ENCODE measurements at regions not wholly inside any gene's neighbourhood (a gene's known extent, or its start where the extent isn't known, plus 50 kb on each side); places are given as distances from the start of the nearest gene placed in this dataset.

DNA sequence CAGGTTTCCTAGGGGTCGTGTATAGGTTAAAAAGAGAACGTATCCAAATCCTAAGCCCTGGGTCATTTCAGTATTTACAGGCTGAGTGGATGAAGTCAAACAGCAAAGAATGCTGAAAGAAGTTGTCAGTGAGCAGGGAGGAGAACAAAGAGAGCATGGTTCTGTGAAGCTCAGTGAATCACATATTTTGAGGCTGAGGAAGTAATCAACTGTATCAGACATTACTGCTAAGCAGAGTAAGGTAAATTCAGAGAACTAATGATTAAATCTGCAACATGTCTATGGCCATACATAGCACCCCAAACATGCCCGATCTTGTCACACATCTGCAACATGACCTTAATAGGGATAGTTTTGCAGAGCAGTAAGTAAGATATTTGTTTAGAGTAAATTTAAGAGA, 1130.3 kb downstream of the RAPGEF2 start:
- no peak for TF ChIP-seq RAD21 (IDR thresholded peaks at IDR 0.05 in 1 of 2, conservative IDR thresholded peaks at IDR 0.05 in 1 of 2; ENCODE audit: low read depth in 2 of 2, low read length in 2 of 2)
- TF ChIP-seq, protein P1, sequence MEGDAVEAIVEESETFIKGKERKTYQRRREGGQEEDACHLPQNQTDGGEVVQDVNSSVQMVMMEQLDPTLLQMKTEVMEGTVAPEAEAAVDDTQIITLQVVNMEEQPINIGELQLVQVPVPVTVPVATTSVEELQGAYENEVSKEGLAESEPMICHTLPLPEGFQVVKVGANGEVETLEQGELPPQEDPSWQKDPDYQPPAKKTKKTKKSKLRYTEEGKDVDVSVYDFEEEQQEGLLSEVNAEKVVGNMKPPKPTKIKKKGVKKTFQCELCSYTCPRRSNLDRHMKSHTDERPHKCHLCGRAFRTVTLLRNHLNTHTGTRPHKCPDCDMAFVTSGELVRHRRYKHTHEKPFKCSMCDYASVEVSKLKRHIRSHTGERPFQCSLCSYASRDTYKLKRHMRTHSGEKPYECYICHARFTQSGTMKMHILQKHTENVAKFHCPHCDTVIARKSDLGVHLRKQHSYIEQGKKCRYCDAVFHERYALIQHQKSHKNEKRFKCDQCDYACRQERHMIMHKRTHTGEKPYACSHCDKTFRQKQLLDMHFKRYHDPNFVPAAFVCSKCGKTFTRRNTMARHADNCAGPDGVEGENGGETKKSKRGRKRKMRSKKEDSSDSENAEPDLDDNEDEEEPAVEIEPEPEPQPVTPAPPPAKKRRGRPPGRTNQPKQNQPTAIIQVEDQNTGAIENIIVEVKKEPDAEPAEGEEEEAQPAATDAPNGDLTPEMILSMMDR (IDR thresholded peaks at IDR 0.05; ENCODE audit: control extremely low read depth in 1 of 3, insufficient read depth in 1 of 3, low read depth in 1 of 3, low read length in 3 of 3): no peak
- TF ChIP-seq GABPA (IDR thresholded peaks at IDR 0.05; ENCODE audit: borderline replicate concordance, insufficient read depth, low read length): no peak
- TF ChIP-seq EZH2 (IDR thresholded peaks at IDR 0.05; ENCODE audit: low read depth, low read length, severe bottlenecking): no peak
- no peak for TF ChIP-seq TAF1 (IDR thresholded peaks at IDR 0.05; ENCODE audit: low read depth, low read length)
- no peak for TF ChIP-seq TCF12 (IDR thresholded peaks at IDR 0.05; ENCODE audit: low read depth, low read length)

Measured in H1 (cell line).